Left hindlimb (tissue), 1 donor: ENCODE measurements at regions not wholly inside any gene's neighbourhood (a gene's known extent, or its start where the extent isn't known, plus 50 kb on each side); places are given as distances from the start of the nearest gene placed in this dataset.
A peak's percentile ranks its signal among the peaks of the same experiment; 100 is the strongest.
"Not testable (repeated sequence)": the region's sequence is repeated elsewhere in the genome, so short reads cannot be mapped to it uniquely, and the experiment has no call there.

Experiments used
- DNase-seq: peaks from one replicate; pipeline ENCODE4 v3.0.0-alpha.2; 2018

GRCh38 chr10:29363930-29364329 lies 75.1 kb downstream of the LYZL1 start:
- not testable (repeated sequence) for DNase-seq

GRCh38 chr10:29366206-29366605 lies 77.3 kb downstream of the LYZL1 start:
- DNase-seq: not testable (repeated sequence)

- no peak for DNase-seq
Observed at GRCh38 chr10:29369419-29369818, 80.5 kb downstream of the LYZL1 start.

- peak; percentile 78 for DNase-seq
Observed at GRCh38 chr10:29370097-29371092, 81.5 kb downstream of the LYZL1 start.

- DNase-seq: no peak
Observed at GRCh38 chr10:29372920-29373319, 84.0 kb downstream of the LYZL1 start.

- no peak for DNase-seq
Observed at GRCh38 chr10:29374162-29374561, 85.3 kb downstream of the LYZL1 start.

GRCh38 chr10:29375888-29376287 lies 87.0 kb downstream of the LYZL1 start:
- DNase-seq: no peak

- DNase-seq: no peak
Observed at GRCh38 chr10:29377333-29377961, 88.6 kb downstream of the LYZL1 start.

GRCh38 chr10:29378106-29378505 lies 89.2 kb downstream of the LYZL1 start:
- DNase-seq: no peak

- DNase-seq: no peak
Observed at GRCh38 chr10:29379208-29379607, 90.3 kb downstream of the LYZL1 start.

GRCh38 chr10:29379777-29380598 lies 91.1 kb downstream of the LYZL1 start:
- not testable (repeated sequence) for DNase-seq

- peak; percentile 33 for DNase-seq
Observed at GRCh38 chr10:29380599-29381511, 92.0 kb downstream of the LYZL1 start.

GRCh38 chr10:29386342-29386999 lies 97.6 kb downstream of the LYZL1 start:
- DNase-seq: no peak

- no peak for DNase-seq
Observed at GRCh38 chr10:29387269-29387668, 98.4 kb downstream of the LYZL1 start.

- DNase-seq: not testable (repeated sequence)
Observed at GRCh38 chr10:29388112-29388511, 99.2 kb downstream of the LYZL1 start.

GRCh38 chr10:29389493-29389892 lies 100.6 kb downstream of the LYZL1 start:
- DNase-seq: no peak

- DNase-seq: no peak
Observed at GRCh38 chr10:29389935-29390334, 101.1 kb downstream of the LYZL1 start.

GRCh38 chr10:29392376-29393021 lies 103.6 kb downstream of the LYZL1 start:
- no peak for DNase-seq

- DNase-seq: no peak
Observed at GRCh38 chr10:29394321-29394932, 105.6 kb downstream of the LYZL1 start.

- no peak for DNase-seq
Observed at GRCh38 chr10:29395409-29395808, 106.5 kb downstream of the LYZL1 start.
